ENCODE measurements at regions not wholly inside any gene's neighbourhood (a gene's known extent, or its start where the extent isn't known, plus 50 kb on each side); places are given as distances from the start of the nearest gene placed in this dataset.
A peak's percentile ranks its signal among the peaks of the same experiment; 100 is the strongest.

- no peak overlapping the region for H2AFZ ChIP-seq
- no peak for DNase-seq
- no peaks in the 10 kb centered on the region for H3K27me3 ChIP-seq (replicated peaks; ENCODE audit: insufficient read depth)
- no peak overlapping the region for H3K4me2 ChIP-seq (ENCODE audit: unreplicated experiment)
- TF ChIP-seq EZH2 (IDR thresholded peaks at IDR 0.05; ENCODE audit: insufficient read depth, poor library complexity, severe bottlenecking) = no peak
- no peak for TF ChIP-seq EZH2phosphoT487 (IDR thresholded peaks at IDR 0.05; ENCODE audit: insufficient read depth, low read depth)
- no peak overlapping the region for H3K27ac ChIP-seq
- H3K9ac ChIP-seq = no peak overlapping the region
- H3K4me1 ChIP-seq (ENCODE audit: insufficient read depth) = no peaks in the 10 kb centered on the region
- no peaks in the 10 kb centered on the region for H3K9me2 ChIP-seq (ENCODE audit: insufficient read depth)
- H4K20me1 ChIP-seq (ENCODE audit: insufficient read depth) = no peaks in the 10 kb centered on the region
- whole genome bisulfite sequencing, 2 experiments (ENCODE audit: low coverage in 1 of 2, low lambda C conversion rate in 2 of 2, missing lambda C conversion rate in 2 of 2) = 80 to 83% methylated on average over 3 of the region's 3 CpGs
- in situ Hi-C loops (cut with MboI) = no loop called here
- H3K36me3 ChIP-seq (ENCODE audit: low read depth) = no peaks in the 10 kb centered on the region
- no peaks in the 10 kb centered on the region for H3K79me2 ChIP-seq (ENCODE audit: insufficient read depth)
- H3K9me3 ChIP-seq (ENCODE audit: low read depth) = no peaks in the 10 kb centered on the region
- H3K4me3 ChIP-seq = no peak overlapping the region
- H3F3A ChIP-seq (ENCODE audit: insufficient read depth) = no peaks in the 10 kb centered on the region
Observed at GRCh38 chr4:123510221-123510620, 113.6 kb downstream of the SPRY1 start.

GRCh38 chr4:123510659-123511058, 114.1 kb downstream of the SPRY1 start:
- Histone ChIP-seq H3K4me3 (no peak overlapping the region), H3F3A (ENCODE audit: insufficient read depth) (no peaks in the 10 kb centered on the region), H3K36me3 (ENCODE audit: low read depth) (no peaks in the 10 kb centered on the region), H3K27ac (no peak overlapping the region), H3K4me2 (ENCODE audit: unreplicated experiment) (no peak overlapping the region), H2AFZ (no peak overlapping the region), H3K27me3 (replicated peaks; ENCODE audit: insufficient read depth) (no peaks in the 10 kb centered on the region), H3K9ac (no peak overlapping the region), H3K9me3 (ENCODE audit: low read depth) (no peaks in the 10 kb centered on the region), H3K4me1 (ENCODE audit: insufficient read depth) (no peaks in the 10 kb centered on the region), H3K9me2 (ENCODE audit: insufficient read depth) (no peaks in the 10 kb centered on the region), H4K20me1 (ENCODE audit: insufficient read depth) (no peaks in the 10 kb centered on the region), H3K79me2 (ENCODE audit: insufficient read depth) (no peaks in the 10 kb centered on the region)
- no peak for DNase-seq
- TF ChIP-seq EZH2phosphoT487 (IDR thresholded peaks at IDR 0.05; ENCODE audit: insufficient read depth, low read depth) (no peak), EZH2 (IDR thresholded peaks at IDR 0.05; ENCODE audit: insufficient read depth, poor library complexity, severe bottlenecking) (no peak)
- in situ Hi-C loops (cut with MboI) = no loop called here
- WGBS, 2 experiments (ENCODE audit: low coverage in 1 of 2, low lambda C conversion rate in 2 of 2, missing lambda C conversion rate in 2 of 2) = 87 to 91% methylated on average over 3 of the region's 3 CpGs

DNA sequence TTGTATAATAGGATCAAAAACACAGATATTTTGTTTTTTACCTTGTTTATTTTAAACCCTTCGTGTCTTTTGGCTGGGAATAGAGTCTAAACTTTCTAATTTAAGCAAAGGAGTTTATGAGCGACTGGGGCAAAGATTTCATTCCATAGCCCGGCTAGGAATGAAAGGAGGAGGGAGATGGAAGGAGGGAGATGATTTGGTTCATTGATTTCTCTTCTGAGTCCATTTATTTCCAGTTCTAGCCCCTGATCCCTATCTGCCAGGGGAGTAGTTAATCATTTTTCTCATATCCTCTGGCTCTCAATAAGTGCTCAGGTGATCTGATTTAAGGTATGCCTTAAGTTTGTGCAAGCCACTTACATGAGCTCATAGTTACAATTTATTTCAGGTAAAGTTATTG, 120.0 kb downstream of the SPRY1 start:
- no peaks in the 10 kb centered on the region for H3K36me3 ChIP-seq (ENCODE audit: low read depth)
- DNase-seq = no peak
- no peak overlapping the region for H3K27ac ChIP-seq
- H3K9me3 ChIP-seq (ENCODE audit: low read depth) = no peaks in the 10 kb centered on the region
- no peaks in the 10 kb centered on the region for H3K9me2 ChIP-seq (ENCODE audit: insufficient read depth)
- no peaks in the 10 kb centered on the region for H4K20me1 ChIP-seq (ENCODE audit: insufficient read depth)
- no peaks in the 10 kb centered on the region for H3F3A ChIP-seq (ENCODE audit: insufficient read depth)
- TF ChIP-seq EZH2 (IDR thresholded peaks at IDR 0.05; ENCODE audit: insufficient read depth, poor library complexity, severe bottlenecking) (no peak), EZH2phosphoT487 (IDR thresholded peaks at IDR 0.05; ENCODE audit: insufficient read depth, low read depth) (no peak)
- H3K4me1 ChIP-seq (ENCODE audit: insufficient read depth) = no peaks in the 10 kb centered on the region
- no peak overlapping the region for H2AFZ ChIP-seq
- no peak overlapping the region for H3K4me3 ChIP-seq
- WGBS, 2 experiments (ENCODE audit: low coverage in 1 of 2, low lambda C conversion rate in 2 of 2, missing lambda C conversion rate in 2 of 2) = 53 to 67% methylated on average over 3 of the region's 3 CpGs
- in situ Hi-C loops (cut with MboI) = no loop called here
- H3K9ac ChIP-seq = no peak overlapping the region
- no peaks in the 10 kb centered on the region for H3K27me3 ChIP-seq (replicated peaks; ENCODE audit: insufficient read depth)
- no peaks in the 10 kb centered on the region for H3K79me2 ChIP-seq (ENCODE audit: insufficient read depth)
- H3K4me2 ChIP-seq (ENCODE audit: unreplicated experiment) = no peak overlapping the region

- in situ Hi-C loops (cut with MboI) = no loop called here
- Histone ChIP-seq H3K79me2 (ENCODE audit: insufficient read depth) (no peaks in the 10 kb centered on the region), H3K9me2 (ENCODE audit: insufficient read depth) (no peaks in the 10 kb centered on the region), H3K4me2 (ENCODE audit: unreplicated experiment) (no peak overlapping the region), H3K36me3 (ENCODE audit: low read depth) (no peaks in the 10 kb centered on the region), H3F3A (ENCODE audit: insufficient read depth) (no peaks in the 10 kb centered on the region), H4K20me1 (ENCODE audit: insufficient read depth) (no peaks in the 10 kb centered on the region), H3K27me3 (replicated peaks; ENCODE audit: insufficient read depth) (no peaks in the 10 kb centered on the region), H2AFZ (no peak overlapping the region), H3K4me3 (no peak overlapping the region), H3K27ac (no peak overlapping the region), H3K4me1 (ENCODE audit: insufficient read depth) (no peaks in the 10 kb centered on the region), H3K9ac (no peak overlapping the region), H3K9me3 (ENCODE audit: low read depth) (no peaks in the 10 kb centered on the region)
- DNase-seq = no peak
- TF ChIP-seq EZH2 (IDR thresholded peaks at IDR 0.05; ENCODE audit: insufficient read depth, poor library complexity, severe bottlenecking) = no peak
- TF ChIP-seq EZH2phosphoT487 (IDR thresholded peaks at IDR 0.05; ENCODE audit: insufficient read depth, low read depth) = no peak
- WGBS, 2 experiments (ENCODE audit: low coverage in 1 of 2, low lambda C conversion rate in 2 of 2, missing lambda C conversion rate in 2 of 2) = 64 to 67% methylated on average over 3 of the region's 3 CpGs
Observed at GRCh38 chr4:123517176-123517575, 120.6 kb downstream of the SPRY1 start.

DNA sequence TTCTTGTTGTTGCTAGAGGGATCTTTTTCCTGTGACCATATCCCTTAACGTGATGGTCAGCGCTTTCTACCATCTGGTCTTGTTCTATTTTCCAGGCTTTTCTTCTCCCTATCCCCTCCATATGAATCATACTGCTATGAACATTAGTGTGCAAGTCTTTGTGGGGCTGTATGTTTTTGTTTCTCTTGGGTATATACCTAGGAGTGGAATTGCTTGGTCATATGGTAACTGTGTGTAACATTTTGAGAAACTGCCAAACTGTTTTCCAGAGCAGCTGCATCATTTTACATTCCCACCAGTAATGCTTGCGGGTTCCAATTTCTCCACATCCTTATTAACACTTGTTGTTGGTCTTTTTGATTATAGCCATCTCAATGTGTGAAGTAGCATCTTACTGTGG, 121.4 kb downstream of the SPRY1 start:
- Histone ChIP-seq H3K9ac (no peak overlapping the region), H3K4me2 (ENCODE audit: unreplicated experiment) (no peak overlapping the region), H3F3A (ENCODE audit: insufficient read depth) (no peaks in the 10 kb centered on the region), H2AFZ (no peak overlapping the region), H3K36me3 (ENCODE audit: low read depth) (no peaks in the 10 kb centered on the region), H3K79me2 (ENCODE audit: insufficient read depth) (no peaks in the 10 kb centered on the region), H3K27ac (no peak overlapping the region), H3K4me1 (ENCODE audit: insufficient read depth) (no peaks in the 10 kb centered on the region), H3K9me2 (ENCODE audit: insufficient read depth) (no peaks in the 10 kb centered on the region), H3K27me3 (replicated peaks; ENCODE audit: insufficient read depth) (no peaks in the 10 kb centered on the region), H3K4me3 (no peak overlapping the region), H4K20me1 (ENCODE audit: insufficient read depth) (no peaks in the 10 kb centered on the region), H3K9me3 (ENCODE audit: low read depth) (no peaks in the 10 kb centered on the region)
- 73 to 79% methylated on average over 3 of the region's 3 CpGs for WGBS, 2 experiments (ENCODE audit: low coverage in 1 of 2, low lambda C conversion rate in 2 of 2, missing lambda C conversion rate in 2 of 2)
- DNase-seq = peak; percentile 2
- TF ChIP-seq EZH2 (IDR thresholded peaks at IDR 0.05; ENCODE audit: insufficient read depth, poor library complexity, severe bottlenecking) (no peak), EZH2phosphoT487 (IDR thresholded peaks at IDR 0.05; ENCODE audit: insufficient read depth, low read depth) (no peak)
- in situ Hi-C loops (cut with MboI) = no loop called here
